ENCODE measurements at regions not wholly inside any gene's neighbourhood (a gene's known extent, or its start where the extent isn't known, plus 50 kb on each side); places are given as distances from the start of the nearest gene placed in this dataset.

DNA sequence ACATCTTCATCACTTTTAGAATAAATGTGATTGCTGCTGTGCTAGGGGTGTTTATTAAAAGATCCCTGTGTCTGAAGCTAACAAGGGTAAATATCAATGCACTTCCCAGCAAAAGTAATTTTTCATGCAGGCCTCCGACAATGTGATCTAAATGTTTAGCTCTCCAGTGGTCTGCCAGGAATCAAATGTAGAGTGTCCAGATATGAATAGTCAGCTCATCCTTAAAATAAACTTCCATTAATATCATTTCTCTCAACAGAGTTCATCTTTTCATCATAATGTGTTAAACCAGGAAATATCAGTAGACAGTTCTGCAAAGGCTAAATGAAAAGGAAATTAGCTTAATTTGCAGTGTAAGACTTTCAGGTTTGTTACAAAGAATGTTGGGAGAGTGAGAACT lies 102.2 kb upstream of the EGFL6 start:
- H3K27ac ChIP-seq (ENCODE audit: low read depth in 2 of 2, low read length in 1 of 2), result peak overlapping the region; percentile 43 to 84; a peak in 2 of 4 replicates
- no peaks in the 10 kb centered on the region for H4K20me1 ChIP-seq (ENCODE audit: insufficient read depth)
- peaks cover 0 to 6% of the 10 kb centered on the region in 2 experiments; a peak in 3 of 4 replicates for H3K4me1 ChIP-seq (ENCODE audit: control insufficient read depth in 1 of 2, insufficient read depth in 2 of 2, low read depth in 1 of 2, low read length in 1 of 2)
- peak overlapping the region; percentile 12; the same call in 1 of the 2 replicates for H2AFZ ChIP-seq (ENCODE audit: low read depth)
- no peak overlapping the region for H3K4me3 ChIP-seq (ENCODE audit: low read depth in 2 of 2, low read length in 1 of 2)
- no peaks in the 10 kb centered on the region for H3K79me2 ChIP-seq (ENCODE audit: insufficient read depth)
- TF ChIP-seq, protein P1, sequence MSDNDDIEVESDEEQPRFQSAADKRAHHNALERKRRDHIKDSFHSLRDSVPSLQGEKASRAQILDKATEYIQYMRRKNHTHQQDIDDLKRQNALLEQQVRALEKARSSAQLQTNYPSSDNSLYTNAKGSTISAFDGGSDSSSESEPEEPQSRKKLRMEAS (IDR thresholded peaks at IDR 0.05; ENCODE audit: low read depth), result no peak
- TF ChIP-seq EP300 (IDR thresholded peaks at IDR 0.05; ENCODE audit: borderline replicate concordance in 1 of 2, low read depth in 1 of 2, low read length in 1 of 2) (peak; percentile 12 to 56; a peak in 1 of 4 replicates), PBX3 (IDR thresholded peaks at IDR 0.05) (peak; percentile 27; the same call in 1 of the 2 replicates), ELF1 (IDR thresholded peaks at IDR 0.05) (no peak), EZH2phosphoT487 (IDR thresholded peaks at IDR 0.05; ENCODE audit: borderline replicate concordance, low read depth) (no peak), FOXM1 (IDR thresholded peaks at IDR 0.05; ENCODE audit: low read depth) (no peak), IRF3 (IDR thresholded peaks at IDR 0.05; ENCODE audit: low read depth, low read length) (no peak), TCF12 (IDR thresholded peaks at IDR 0.05) (peak; percentile 30; the same call in 1 of the 2 replicates), TEAD4 (IDR thresholded peaks at IDR 0.05; ENCODE audit: borderline replicate concordance, insufficient read depth) (no peak), SIN3A (IDR thresholded peaks at IDR 0.05; ENCODE audit: borderline replicate concordance, low read depth, low read length) (no peak), POLR2AphosphoS5 (IDR thresholded peaks at IDR 0.05; ENCODE audit: low read depth, low read length) (no peak), JUND (IDR thresholded peaks at IDR 0.05) (no peak), RXRA (IDR thresholded peaks at IDR 0.05; ENCODE audit: borderline replicate concordance, low read depth) (no peak), CHD2 (IDR thresholded peaks at IDR 0.05; ENCODE audit: low read length, partially characterized antibody) (no peak), NFIC (IDR thresholded peaks at IDR 0.05; ENCODE audit: borderline replicate concordance) (no peak), GATA2 (CRISPR knock-in tag; IDR thresholded peaks at IDR 0.05) (no peak)
- TF ChIP-seq, protein P2, sequence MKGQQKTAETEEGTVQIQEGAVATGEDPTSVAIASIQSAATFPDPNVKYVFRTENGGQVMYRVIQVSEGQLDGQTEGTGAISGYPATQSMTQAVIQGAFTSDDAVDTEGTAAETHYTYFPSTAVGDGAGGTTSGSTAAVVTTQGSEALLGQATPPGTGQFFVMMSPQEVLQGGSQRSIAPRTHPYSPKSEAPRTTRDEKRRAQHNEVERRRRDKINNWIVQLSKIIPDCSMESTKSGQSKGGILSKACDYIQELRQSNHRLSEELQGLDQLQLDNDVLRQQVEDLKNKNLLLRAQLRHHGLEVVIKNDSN (IDR thresholded peaks at IDR 0.05; ENCODE audit: borderline replicate concordance, low read depth), result no peak
- no peak overlapping the region for H3K4me2 ChIP-seq
- DNase-seq, result no peak
- no peaks in the 10 kb centered on the region for H3K9me2 ChIP-seq
- WGBS (ENCODE audit: low lambda C conversion rate), result 43% methylated on average over 1 of the region's 1 CpG
- CTCF ChIA-PET, result interaction anchor here (0.8 kb wide), 2 partner anchors 7 to 520 kb away, joined by 3 to 4 read pairs; no protein-coding TSS in a partner anchor
- H3F3A ChIP-seq (replicated peaks; ENCODE audit: insufficient read depth), result peaks cover 12% of the 10 kb centered on the region
- H3K9me3 ChIP-seq, result no peaks in the 10 kb centered on the region
- no peak overlapping the region for H3K9ac ChIP-seq
- no peaks in the 10 kb centered on the region for H3K27me3 ChIP-seq (ENCODE audit: insufficient read depth)
- no peaks in the 10 kb centered on the region for H3K36me3 ChIP-seq (replicated peaks in 1 of 2; ENCODE audit: control insufficient read depth in 1 of 2, insufficient read depth in 2 of 2, low read length in 1 of 2)
- POLR2A ChIA-PET, result no interaction called here
